ENCODE measurements at regions not wholly inside any gene's neighbourhood (a gene's known extent, or its start where the extent isn't known, plus 50 kb on each side); places are given as distances from the start of the nearest gene placed in this dataset.

GRCh38 chrX:122055460-122055859 lies 1008.0 kb downstream of the GLUD2 start:
- TF ChIP-seq CTCF (IDR thresholded peaks at IDR 0.05; ENCODE audit: insufficient read depth, low read length, poor library complexity, severe bottlenecking) (no peak), EZH2phosphoT487 (conservative IDR thresholded peaks at IDR 0.05; ENCODE audit: low read length) (no peak)
